ELR (cell line): ENCODE measurements at regions not wholly inside any gene's neighbourhood (a gene's known extent, or its start where the extent isn't known, plus 50 kb on each side); places are given as distances from the start of the nearest gene placed in this dataset.

Experiments used
- DNase-seq: peaks from one replicate; pipeline ENCODE4 v3.0.0-alpha.2; 2015; ENCODE audit warnings: low read depth

GRCh38 chr2:239589270-239589825 is 188.5 kb upstream of the HDAC4 start:
- DNase-seq: no peak

- DNase-seq: no peak
These were observed 187.8 kb upstream of the HDAC4 start for GRCh38 chr2:239588451-239589269.

- DNase-seq: no peak
These were observed 187.0 kb upstream of the HDAC4 start for GRCh38 chr2:239587841-239588240.

GRCh38 chr2:239587311-239587731 is 186.5 kb upstream of the HDAC4 start:
- DNase-seq: no peak

- no peak for DNase-seq
These were observed 186.0 kb upstream of the HDAC4 start for GRCh38 chr2:239586651-239587310.

- DNase-seq: no peak
These were observed 184.6 kb upstream of the HDAC4 start for GRCh38 chr2:239585422-239585821.

- no peak for DNase-seq
These were observed 184.2 kb upstream of the HDAC4 start for GRCh38 chr2:239584986-239585385.

GRCh38 chr2:239583879-239584859 is 183.3 kb upstream of the HDAC4 start:
- DNase-seq: no peak

- no peak for DNase-seq
These were observed 182.5 kb upstream of the HDAC4 start for GRCh38 chr2:239583171-239583878.

- no peak for DNase-seq
These were observed 181.7 kb upstream of the HDAC4 start for GRCh38 chr2:239582476-239582875.

GRCh38 chr2:239581352-239581901 is 180.6 kb upstream of the HDAC4 start:
- no peak for DNase-seq

GRCh38 chr2:239580199-239580527 is 179.3 kb upstream of the HDAC4 start:
- no peak for DNase-seq

- DNase-seq: no peak
These were observed 178.8 kb upstream of the HDAC4 start for GRCh38 chr2:239579524-239580198.

- DNase-seq: no peak
These were observed 178.3 kb upstream of the HDAC4 start for GRCh38 chr2:239579081-239579480.

- DNase-seq: no peak
These were observed 177.6 kb upstream of the HDAC4 start for GRCh38 chr2:239578381-239578780.

- no peak for DNase-seq
These were observed 177.1 kb upstream of the HDAC4 start for GRCh38 chr2:239577935-239578334.

- DNase-seq: no peak
These were observed 176.2 kb upstream of the HDAC4 start for GRCh38 chr2:239576784-239577685.

GRCh38 chr2:239575931-239576445 is 175.2 kb upstream of the HDAC4 start:
- no peak for DNase-seq

- no peak for DNase-seq
These were observed 173.8 kb upstream of the HDAC4 start for GRCh38 chr2:239574434-239575156.
